Kidney capillary endothelial cell (primary cell): ENCODE measurements at regions not wholly inside any gene's neighbourhood (a gene's known extent, or its start where the extent isn't known, plus 50 kb on each side); places are given as distances from the start of the nearest gene placed in this dataset.
"Not testable (repeated sequence)": the region's sequence is repeated elsewhere in the genome, so short reads cannot be mapped to it uniquely, and the experiment has no call there.

ENCODE experiments used
- DNase-seq: peaks from one replicate; pipeline ENCODE4 v3.0.0-alpha.2; 2018; ENCODE audit warnings: low spot score

DNA sequence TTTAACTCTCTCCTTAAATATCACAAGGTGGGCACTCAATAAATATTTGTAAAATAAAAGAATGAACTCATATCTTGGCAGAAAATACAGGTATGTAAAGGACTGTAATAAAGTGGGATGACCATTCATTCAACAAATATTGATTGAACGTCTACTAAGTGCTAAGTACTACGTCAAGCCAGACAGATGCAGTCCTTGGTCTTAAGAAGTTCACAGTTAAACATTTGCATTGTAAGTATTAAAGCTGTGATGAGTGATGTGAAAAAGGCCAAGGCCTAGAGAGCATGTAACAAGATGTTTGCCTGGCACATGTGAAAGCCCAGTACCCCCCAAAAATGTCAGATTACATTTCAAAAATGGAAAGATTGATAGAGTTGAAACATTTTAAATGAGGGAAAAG is 130.1 kb upstream of the TMEM170B start:
- no peak for DNase-seq

DNA sequence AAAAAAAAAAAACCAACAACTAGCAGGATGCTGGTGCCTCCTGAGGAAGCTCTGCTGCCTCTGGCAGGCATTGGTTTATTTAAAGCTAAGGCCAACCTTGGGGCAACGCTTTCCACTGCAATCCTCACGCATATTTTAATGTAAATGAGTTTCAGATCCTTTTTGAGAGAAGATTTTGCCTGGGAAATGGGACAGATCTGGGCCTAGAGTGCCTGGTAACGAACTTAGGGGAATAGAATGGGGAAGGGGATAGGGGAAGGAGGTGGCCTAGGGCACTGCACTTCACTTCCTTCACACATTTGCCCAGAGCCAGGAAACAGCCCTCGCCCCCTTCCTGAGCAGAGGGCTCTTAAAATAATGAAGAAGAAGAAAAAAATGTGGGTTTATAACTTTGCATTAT is 132.7 kb upstream of the TMEM170B start:
- no peak for DNase-seq

DNA sequence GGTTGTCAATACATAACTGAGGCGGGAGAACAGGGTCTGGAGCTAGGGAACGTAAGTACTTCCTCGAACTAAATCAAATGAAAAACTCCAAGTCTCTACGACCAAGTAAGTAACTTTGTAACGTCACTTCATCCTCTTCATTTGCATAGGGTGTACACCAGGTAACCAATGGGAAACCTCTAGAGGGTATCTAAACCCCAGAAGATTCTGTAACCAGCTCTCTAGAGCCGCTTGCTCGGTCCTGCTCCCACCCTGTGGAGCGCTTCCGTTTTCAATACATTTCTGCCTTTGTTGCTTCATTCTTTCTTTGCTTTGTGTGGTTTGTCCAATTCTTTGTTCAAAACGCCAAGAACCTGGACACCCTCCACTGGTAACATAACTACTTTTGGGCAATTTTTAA is 133.5 kb upstream of the TMEM170B start:
- DNase-seq: no peak

DNA sequence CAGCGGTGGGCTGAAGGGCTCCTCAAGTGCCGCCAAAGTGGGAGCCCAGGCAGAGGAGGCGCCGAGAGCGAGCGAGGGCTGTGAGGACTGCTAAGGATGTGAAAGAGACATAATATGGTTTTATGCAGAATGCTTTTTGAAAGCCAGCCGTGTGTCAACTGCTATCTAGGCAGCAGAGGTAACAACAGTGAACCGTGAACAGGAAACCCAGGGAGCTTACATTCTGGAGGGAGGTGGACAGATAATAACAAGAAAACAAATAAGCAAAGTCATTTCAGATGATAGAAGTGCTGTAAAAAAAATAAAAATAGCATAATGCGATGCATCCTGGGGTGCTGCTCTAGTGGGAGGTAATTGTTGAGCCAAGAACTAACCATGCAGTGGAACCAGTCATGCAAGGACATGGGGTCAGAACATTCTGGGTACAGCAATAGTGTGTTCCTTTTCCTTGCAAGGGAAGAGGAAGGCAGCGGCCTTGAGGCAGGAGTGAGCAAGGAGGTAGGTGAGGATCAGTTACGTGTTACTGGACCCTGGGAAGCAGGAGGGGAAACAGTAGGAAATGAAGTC is 134.4 kb upstream of the TMEM170B start:
- no peak for DNase-seq

DNA sequence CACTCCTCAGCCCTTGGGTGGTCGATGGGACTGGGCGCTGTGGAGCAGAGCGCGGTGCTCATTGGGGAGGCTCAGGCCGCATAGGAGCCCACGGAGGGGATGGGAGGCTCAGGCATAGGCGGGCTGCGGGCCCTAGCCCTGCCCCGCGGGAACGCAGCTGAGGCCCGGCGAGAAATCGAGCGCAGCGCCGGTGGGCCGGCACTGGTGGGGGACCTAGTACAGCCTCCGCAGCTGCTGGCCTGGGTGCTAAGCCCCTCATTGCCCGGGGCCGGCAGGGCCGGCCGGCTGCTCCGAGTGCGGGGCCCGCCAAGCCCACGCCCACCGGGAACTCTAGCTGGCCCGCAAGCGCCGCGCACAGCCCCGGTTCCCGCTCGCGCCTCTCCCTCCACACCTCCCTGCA is 135.0 kb upstream of the TMEM170B start:
- not testable (repeated sequence) for DNase-seq

DNA sequence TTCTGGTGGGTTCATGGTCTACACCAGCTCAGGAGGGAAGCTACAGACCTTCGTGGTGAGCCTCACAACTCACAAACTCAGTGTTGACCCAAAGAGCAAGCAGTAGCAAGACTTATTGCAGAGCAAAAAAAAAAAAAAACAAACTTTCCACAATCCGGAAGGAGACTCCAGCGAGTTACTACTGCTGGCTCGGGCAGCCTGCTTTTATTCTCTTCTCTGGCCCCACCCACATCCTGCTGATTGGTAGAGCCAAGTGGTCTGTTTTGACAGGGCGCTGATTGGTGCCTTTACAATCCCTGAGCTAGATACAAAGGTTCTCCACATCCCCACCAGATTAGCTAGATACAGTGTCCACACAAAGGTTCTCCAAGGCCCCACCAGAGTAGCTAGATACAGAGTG is 135.6 kb upstream of the TMEM170B start:
- DNase-seq: not testable (repeated sequence)

DNA sequence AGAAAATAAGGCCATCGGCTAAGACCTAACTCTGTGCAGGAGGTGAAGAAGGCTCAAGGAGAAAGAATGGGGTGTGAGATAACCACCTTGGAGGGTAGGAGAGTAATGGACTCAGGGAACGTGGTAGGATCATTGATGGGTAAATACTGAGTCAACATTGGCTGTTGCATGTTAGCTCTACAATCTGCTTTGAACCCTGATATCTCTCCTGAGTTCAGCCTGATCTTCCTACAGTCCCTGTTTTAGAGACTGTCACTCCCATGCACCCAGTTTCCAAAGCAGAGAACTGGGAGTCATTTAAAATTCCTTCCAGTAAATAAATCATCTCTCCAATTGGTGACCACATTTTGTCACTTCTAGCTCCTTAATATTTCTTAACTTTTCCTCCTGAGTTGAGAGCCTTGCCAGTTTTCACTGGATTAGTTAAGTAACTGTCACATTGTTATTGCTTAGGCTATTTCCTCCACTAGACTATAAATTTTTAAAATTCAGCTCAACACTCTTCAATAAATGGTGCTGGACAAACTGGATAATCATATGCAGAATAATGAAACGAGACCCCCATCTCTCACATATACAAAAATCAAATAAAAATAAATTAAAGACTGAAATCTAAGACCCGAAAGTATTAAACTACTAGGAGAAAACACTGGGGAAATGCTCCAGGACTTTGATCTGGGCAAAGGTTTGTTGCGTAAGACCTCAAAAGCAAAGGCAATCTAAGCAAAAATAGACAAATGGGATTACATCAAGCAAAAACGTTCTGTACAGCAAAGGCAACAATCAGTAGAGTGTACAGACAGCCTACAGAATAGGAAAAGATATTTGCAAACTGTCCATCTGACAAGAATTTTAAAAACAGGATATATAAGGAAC is 138.9 kb upstream of the TMEM170B start:
- no peak for DNase-seq

DNA sequence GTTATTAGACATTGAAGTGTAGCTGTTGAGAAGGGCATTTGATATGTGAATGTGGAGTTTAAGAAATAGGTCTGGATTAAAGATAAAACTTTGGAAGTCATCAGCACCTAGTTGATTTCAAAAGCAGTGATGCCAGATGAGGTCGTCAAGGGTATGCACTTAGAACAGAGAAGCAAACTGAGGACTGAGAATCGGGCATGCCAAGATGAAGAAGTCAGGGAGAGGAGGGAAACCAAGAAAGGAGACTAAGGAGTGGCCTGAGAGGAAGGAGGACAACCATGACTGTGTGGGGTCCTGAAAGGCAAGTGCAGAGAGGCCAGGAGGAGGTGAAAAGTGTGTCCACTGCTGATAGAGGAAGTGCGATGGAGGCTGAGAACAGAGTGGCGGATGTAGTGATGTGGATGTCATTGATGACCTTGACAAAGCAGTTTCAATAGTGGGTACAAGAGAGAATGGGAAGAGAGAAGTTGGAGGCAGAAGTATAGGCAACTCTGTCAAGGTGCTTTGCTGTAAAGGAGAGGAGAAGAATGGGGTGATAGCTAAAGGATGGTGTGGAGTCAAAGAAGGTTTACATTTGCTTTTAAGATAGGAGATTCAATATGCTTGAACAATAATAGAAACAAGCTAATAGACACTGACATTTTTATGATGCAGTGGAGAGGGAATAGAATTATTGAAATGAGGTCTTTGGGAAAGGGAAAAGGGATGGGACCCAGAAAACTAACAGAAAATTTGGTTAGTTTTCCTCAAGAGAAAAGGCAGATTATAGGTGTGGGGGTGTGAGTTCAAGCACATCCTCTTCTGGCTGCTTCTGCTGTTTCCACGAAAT is 139.7 kb upstream of the TMEM170B start:
- no peak for DNase-seq

DNA sequence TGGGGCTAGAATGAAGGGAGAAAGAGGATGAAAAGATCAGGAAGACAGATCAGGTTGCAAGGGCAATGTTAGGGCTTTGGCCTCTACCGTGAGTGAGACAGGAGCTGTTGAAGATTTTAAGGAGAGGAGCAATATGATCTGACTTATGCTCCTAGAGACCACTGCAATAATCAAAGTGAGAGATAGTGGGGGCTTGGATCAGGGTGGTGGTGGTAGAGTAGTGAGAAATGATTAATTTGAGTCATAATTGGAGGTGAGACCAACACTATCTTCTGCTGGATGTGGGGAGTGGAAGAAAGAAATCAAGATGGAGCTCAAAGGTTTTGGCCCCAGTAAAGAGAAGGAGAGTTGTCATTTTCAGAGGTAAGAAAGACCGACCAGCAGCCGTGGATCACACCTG is 140.7 kb upstream of the TMEM170B start:
- no peak for DNase-seq

DNA sequence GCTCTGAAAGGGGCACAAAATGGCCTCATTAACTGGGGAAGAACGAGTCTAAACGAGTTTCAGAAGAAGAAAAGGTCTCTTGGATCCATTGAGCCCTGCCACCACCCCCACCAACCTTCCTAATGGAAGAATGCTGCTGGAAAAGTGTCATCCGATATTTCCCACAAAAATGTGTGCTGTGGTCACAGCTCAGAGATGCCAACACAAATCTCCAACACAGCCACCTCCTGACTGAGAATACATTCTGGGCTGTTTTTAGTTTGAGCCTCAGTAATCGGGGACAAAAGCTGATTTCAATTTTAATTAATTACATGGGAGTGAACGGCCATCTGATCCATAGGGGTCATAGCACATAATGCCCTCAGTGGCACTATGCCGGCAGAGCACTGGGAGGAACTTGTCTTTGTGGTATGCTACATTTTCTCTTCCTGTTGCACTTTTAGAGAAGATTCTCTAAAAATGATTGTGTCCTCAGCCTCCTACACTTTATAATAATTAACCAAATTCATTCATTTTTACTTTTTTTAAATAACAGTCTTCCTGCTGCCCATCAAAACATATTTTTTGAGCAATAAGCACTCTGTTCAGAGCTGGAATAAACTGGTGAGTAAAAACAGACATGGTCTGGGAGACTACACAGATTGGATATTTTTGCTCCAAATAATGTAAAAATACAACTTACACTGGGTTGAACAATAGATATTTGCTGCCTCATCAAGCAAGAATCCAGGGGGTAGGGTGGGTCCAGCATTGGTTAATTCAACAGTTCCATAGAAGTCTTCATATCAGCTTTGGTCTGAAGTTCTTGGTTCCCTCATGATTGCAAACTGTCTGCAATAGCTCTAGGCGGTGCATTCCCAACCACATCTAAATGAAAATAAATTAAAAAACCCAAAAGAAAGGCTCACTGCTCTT is 143.6 kb upstream of the TMEM170B start:
- DNase-seq: no peak

DNA sequence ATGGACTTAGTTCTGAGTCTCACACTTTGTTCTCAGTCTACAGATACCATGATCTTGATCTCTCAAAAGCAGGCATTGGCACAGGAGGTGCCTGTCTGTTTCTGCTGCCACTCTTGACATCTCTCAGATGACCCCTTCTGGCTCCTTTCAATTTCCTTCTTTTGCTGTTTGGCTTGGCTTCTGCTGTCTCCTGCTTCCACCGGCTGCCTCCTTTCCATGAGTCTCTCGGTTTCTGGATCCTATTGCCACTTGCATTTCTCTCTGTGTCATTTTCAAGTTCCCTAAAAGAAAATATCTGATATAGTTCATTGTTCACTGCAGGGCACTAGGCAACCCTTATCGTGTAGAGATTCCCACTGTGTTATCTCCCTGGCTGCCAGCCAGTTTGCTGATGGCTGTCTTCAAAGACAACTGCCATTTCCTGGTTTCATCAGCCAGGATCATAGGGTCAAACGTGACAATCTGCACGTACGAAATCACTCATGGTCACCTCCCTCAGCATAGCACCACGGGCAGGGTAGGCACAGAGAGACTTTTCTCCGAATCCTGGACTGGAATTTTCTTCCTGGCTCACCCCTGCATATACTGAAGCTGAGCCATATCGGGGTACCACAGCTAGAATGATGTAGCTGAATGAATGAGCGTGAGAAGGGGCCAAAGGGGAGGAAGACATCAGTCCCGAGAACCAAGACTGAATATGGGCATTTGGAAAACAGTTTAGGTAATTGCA is 144.6 kb upstream of the TMEM170B start:
- DNase-seq: no peak

DNA sequence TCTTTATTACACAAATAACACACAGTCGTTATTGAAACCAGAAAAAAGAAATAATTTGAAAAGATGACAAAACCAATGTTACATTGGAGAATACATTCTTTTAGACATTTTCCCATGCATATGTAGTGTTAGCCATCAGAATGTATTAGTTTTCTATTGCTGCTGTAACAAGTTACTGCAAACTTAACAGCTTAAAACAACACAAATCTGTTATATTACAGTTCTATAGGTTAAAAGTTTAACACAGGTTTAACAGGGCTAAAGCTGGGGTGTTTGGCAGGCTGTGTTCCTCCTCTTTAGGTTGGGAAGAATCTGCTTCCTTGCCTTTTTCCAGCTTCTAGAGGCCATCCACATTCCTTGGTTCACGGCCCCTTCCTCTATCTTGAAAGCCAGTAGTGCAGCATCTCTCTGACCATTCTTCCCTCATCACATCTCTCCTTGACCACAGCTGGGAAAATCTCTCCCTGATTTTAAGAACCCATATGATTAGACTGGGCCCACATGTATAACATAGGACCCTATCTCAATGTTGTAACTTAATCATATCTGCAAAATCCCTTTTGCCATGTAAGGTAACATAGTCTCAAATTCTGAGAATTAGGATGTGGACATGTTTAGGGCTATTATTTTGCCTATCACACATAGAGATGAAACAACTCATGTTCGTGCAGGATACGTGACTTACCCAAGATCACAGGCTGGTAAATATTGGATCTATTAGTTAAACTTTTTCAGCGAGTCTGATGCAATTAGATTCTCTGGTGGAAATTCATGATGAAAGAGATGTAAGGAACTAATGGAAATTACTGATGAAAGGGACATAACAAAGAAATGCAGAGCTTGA is 145.4 kb upstream of the TMEM170B start:
- DNase-seq: no peak

DNA sequence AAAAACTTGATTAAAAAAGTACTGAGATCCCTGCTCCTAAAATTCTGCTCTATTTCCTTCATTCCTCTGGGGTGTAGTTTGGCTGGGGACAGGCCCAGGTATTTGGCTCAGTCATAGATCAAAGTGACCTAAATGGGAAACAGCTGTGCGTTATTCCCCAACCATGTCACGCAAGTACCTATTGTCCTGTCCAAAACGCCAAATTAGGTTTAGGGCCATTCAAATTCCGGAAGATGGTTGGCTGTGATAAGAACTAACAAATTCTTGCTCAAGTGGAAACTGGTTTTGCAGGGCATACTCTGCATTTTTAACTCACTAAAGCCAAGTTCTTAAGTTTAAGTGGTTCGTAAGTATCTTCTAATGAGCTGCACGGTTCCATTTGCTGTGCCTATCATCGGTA is 147.6 kb upstream of the TMEM170B start:
- DNase-seq: peak; percentile 76

DNA sequence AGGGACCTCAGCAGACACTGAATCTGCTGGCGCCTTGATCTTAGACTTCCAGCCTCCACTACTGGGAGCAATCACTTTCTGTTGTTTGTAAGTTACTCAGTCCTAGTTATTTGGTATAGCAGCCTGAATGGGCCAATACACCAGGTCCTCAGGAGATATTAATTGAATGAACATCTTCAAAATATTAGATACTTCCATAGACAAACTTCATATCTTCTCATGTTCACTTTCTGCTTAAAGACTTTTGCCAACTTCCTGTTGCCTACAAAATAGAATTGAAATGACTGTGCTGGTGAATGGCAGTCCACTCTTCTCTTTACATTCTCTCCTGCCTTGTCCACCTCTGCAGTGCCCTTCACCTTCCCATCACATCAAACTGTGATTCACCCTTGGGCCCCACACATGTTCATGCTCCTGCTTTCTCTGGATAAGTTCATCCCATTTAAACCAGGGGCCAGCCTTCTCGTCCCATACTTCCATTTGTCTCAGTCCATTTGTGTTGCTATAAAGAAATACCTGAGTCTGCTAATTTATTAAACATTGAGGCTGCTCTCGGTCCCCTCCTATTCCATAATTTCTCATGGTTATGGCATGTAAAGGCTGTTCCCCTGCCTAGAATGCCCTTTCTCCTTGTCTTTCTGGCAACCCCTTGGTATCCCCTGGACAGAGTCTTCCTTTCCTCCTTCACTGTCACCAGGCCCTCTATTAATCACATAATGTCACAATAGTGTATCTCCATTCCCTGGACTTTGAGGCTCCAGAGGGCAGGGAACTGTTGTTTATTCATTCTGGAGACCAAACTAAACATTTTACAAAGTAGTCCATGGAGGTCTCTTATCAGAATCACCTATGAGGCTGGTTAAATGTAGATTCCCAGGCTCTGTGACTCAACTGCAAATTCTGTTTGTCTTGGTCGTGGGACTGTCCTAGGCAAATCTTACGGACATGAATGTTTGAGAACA is 148.3 kb upstream of the TMEM170B start:
- no peak for DNase-seq

DNA sequence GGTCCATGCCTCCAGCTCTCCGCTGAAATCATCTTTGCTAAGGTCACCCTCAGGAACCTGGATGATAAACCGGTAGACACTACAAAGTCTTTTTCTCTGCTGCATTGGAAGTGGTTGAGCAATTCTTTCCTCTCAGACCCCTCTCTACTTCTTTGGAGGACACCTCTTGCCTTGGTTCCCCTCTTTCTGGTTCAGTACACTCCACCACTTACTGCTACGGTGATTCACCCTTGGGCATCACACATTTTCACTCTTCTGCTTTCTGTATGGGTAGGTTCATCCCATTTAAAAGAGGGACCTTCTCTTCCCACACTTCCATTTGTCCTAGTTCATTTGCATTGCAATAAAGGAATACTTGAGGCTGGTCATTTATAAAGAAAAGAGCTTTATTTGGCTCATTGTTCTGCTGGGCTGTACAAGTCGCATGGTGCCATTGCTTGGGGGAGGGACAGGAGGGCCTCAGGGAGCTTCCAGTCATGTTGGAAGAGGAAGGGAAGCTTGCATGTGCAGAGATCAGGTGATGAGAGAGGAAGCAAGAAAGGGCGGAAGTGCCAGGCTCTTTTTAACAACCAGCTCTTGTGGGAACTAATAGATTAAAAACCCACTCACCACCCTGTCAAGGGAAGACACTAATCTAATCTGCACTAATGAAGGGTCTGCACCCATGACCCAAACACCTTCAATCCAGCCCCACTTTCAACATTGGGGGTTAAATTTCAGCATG is 149.7 kb upstream of the TMEM170B start:
- no peak for DNase-seq

DNA sequence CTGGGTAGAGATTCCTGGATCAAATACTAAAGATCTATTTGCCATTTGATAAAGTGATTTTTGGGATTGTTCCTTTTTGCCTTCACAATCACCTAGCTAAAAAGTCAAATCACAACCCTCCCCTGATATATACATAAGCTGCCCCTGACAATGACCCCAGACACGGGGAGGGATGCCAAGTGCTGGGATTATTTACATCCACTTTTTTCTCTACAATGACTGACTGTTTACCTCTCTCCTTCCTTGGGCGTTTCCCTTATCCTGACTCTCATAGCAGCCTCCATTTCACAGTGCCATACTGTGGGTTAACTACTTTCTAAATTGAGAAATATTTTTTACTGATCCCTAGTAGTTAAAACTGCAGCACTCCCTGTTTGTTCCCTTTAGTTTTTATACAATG is 150.8 kb upstream of the TMEM170B start:
- no peak for DNase-seq

DNA sequence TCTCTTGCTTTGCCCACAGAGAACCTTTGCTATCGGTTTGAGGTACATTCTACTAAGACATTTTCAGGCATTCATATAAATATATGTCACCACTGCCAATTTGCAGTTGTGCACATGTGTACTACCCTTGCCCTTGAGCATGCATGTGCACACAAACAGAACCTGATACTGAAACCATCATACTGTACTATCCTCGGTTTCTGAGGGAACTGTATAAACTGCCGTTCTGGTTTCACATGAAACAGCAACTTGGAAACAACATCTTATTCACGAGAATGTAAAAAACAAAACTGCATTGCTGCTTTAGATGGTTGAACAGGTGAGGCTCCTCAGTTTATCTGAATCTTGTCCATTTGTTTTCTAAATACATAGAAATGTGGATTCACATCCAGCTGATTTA is 151.2 kb upstream of the TMEM170B start:
- no peak for DNase-seq

DNA sequence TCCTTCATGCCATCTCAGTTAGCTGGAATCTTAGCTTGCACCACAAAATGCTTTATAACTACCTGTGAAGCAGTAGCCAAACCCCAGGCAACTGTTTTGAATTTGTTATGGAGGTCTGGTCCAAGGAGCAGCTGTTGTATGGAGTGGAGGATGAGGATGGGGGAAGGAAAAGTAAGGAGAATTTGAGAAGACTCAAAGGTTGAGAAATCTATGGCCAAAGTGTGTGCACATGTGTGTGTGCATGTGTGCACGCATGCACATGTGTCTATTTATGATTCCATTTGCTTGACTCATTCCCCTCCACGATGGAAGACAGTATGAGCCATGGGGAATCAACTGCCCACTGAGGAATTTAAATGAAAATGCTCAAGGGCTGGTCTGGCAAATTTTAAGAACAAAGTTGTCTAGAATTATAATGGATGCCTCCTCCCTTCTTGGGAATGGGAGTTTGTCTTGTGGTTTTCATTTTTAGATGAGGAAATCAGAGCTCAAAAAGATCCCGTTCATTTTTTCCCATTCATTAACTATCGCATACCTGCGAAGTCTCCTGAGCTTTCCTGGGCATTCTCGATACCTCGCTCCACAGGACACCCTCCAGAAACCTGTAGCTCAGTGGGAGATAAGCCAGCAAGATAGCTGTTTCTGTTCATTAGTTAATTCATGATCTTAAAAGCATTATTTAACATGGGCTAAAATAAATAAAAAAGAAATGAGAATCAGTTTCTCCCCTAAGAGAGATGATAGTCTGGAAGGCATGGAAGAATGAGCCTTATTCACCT is 152.3 kb upstream of the NEDD9 start:
- no peak for DNase-seq
